Endothelial cell (in vitro differentiated cells): ENCODE measurements at regions not wholly inside any gene's neighbourhood (a gene's known extent, or its start where the extent isn't known, plus 50 kb on each side); places are given as distances from the start of the nearest gene placed in this dataset.

ENCODE experiments used
- DNase-seq: peaks from one replicate; pipeline ENCODE4 v3.0.0; 2021; ENCODE audit warnings: low spot score
- H3K27ac Mint-ChIP-seq: one replicate; pipeline ENCODE4 v1.8.0; 2021; ENCODE audit warnings: mixed read lengths, inconsistent platforms; ENCODE audit not compliant: unreplicated experiment
- H3K27me3 Mint-ChIP-seq: one replicate; pipeline ENCODE4 v1.8.0; 2021; ENCODE audit warnings: mild to moderate bottlenecking, moderate library complexity, mixed read lengths, inconsistent platforms; ENCODE audit not compliant: unreplicated experiment
- H3K36me3 Mint-ChIP-seq: one replicate; pipeline ENCODE4 v1.8.0; 2021; ENCODE audit warnings: mild to moderate bottlenecking, low read depth, mixed read lengths, inconsistent platforms; ENCODE audit not compliant: unreplicated experiment
- H3K4me1 Mint-ChIP-seq: one replicate; pipeline ENCODE4 v1.8.0; 2021; ENCODE audit warnings: mild to moderate bottlenecking, mixed read lengths, inconsistent platforms; ENCODE audit not compliant: unreplicated experiment
- H3K4me3 Mint-ChIP-seq: one replicate; pipeline ENCODE4 v1.8.0; 2021; ENCODE audit warnings: mild to moderate bottlenecking, mixed read lengths, inconsistent platforms; ENCODE audit not compliant: unreplicated experiment
- H3K9me3 Mint-ChIP-seq: one replicate; pipeline ENCODE4 v1.8.0; 2021; ENCODE audit warnings: mixed read lengths, inconsistent platforms; ENCODE audit not compliant: unreplicated experiment
- CTCF ChIP-seq: fragments of 200-600 bp; sonication (generic); IDR thresholded peaks from one replicate; pipeline ENCODE4 v1.5.0; 2021; ENCODE audit warnings: antibody characterized with exemption; ENCODE audit not compliant: unreplicated experiment

GRCh38 chr1:221796700-221797099 lies 54.8 kb upstream of the DUSP10 start:
- no peak for TF ChIP-seq CTCF
- Mint-ChIP-seq H3K9me3 (no peaks in the 10 kb centered on the region), H3K4me3 (no peak overlapping the region), H3K27me3 (peaks cover 4% of the 10 kb centered on the region), H3K4me1 (peaks cover 10% of the 10 kb centered on the region), H3K36me3 (no peaks in the 10 kb centered on the region), H3K27ac (no peak overlapping the region)
- no peak for DNase-seq

GRCh38 chr1:221795380-221795779 lies 53.5 kb upstream of the DUSP10 start:
- Mint-ChIP-seq H3K4me1 (peaks cover 10% of the 10 kb centered on the region), H3K9me3 (no peaks in the 10 kb centered on the region), H3K27ac (no peak overlapping the region), H3K27me3 (peaks cover 4% of the 10 kb centered on the region), H3K36me3 (no peaks in the 10 kb centered on the region), H3K4me3 (no peak overlapping the region)
- no peak for DNase-seq
- TF ChIP-seq CTCF = no peak

GRCh38 chr1:221794935-221795334 lies 53.0 kb upstream of the DUSP10 start:
- H3K4me1 Mint-ChIP-seq = peaks cover 10% of the 10 kb centered on the region
- H3K4me3 Mint-ChIP-seq = no peak overlapping the region
- no peaks in the 10 kb centered on the region for H3K9me3 Mint-ChIP-seq
- no peaks in the 10 kb centered on the region for H3K36me3 Mint-ChIP-seq
- peaks cover 4% of the 10 kb centered on the region for H3K27me3 Mint-ChIP-seq
- no peak for DNase-seq
- TF ChIP-seq CTCF = no peak
- H3K27ac Mint-ChIP-seq = no peak overlapping the region

GRCh38 chr1:221794079-221794670 lies 52.3 kb upstream of the DUSP10 start:
- Mint-ChIP-seq H3K36me3 (no peaks in the 10 kb centered on the region), H3K4me3 (no peak overlapping the region), H3K27me3 (peaks cover 2% of the 10 kb centered on the region), H3K4me1 (peaks cover 6% of the 10 kb centered on the region), H3K27ac (no peak overlapping the region), H3K9me3 (no peaks in the 10 kb centered on the region)
- no peak for DNase-seq
- TF ChIP-seq CTCF = no peak

- no peak for DNase-seq
- H3K27me3 Mint-ChIP-seq = peaks cover 2% of the 10 kb centered on the region
- H3K4me3 Mint-ChIP-seq = no peak overlapping the region
- peaks cover 5% of the 10 kb centered on the region for H3K4me1 Mint-ChIP-seq
- no peak overlapping the region for H3K27ac Mint-ChIP-seq
- H3K36me3 Mint-ChIP-seq = no peaks in the 10 kb centered on the region
- TF ChIP-seq CTCF = no peak
- no peaks in the 10 kb centered on the region for H3K9me3 Mint-ChIP-seq
Observed at GRCh38 chr1:221793439-221794078, 51.7 kb upstream of the DUSP10 start.
